ENCODE measurements at regions not wholly inside any gene's neighbourhood (a gene's known extent, or its start where the extent isn't known, plus 50 kb on each side); places are given as distances from the start of the nearest gene placed in this dataset.
"Not testable (repeated sequence)": the region's sequence is repeated elsewhere in the genome, so short reads cannot be mapped to it uniquely, and the experiment has no call there.

DNA sequence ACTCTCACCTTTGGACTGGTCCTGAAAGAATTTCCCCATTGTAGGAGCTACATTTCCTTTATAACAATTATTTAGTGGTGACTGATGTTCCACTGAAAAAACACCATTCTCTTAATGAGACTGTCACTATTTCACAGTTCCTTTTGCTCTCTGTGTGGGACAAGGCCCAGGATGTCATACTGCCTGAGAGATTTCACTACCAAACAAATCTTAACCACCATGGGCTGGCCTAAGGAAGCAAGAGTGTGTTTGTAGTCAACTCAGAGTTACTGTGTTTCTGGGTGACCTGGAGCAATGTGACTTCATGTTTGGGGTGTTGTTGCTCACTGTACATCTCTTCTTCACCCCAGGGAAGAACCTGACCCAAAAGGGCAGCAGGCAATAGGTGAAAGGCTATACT lies 50.1 kb upstream of the ZNF608 start:
- DNase-seq, result no peak

DNA sequence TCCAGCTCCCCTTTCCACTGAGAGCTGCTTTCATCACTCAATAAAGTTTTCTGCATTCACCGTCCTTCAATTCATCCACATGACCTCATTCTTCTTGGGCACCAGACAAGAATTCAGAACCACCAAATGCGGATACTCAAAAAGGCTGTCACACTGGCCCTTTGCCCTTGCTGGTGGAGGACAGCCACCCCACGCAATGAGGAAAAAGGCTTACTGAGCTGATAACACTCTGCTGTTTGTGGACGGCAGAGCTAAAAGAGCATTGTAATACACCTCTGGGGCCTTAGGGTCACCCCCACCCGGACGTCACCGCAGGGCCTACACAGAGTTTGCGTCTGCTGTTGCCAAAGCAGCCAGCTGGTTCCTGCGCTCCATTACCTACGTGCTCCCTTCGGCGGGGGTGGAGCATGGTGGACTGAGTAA lies 51.2 kb upstream of the ZNF608 start:
- no peak for DNase-seq

DNA sequence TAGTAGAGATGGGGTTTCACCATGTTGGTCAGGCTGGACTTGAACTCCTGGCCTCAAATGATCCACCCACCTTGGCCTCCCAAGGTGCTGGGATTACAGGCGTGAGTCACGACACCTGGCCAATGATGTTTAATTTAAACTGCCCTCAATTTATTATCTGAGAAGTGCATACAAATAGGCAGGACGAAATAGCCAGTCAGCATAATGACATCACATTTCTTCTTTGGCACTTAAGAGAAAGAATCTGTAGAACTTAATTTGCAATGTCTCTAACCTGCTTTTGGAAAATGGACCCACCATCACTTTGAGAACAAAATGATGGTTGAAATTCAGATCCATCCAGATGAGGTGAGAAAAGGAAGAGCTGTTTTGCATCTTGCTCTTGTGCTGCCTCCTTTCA lies 52.5 kb upstream of the ZNF608 start:
- no peak for DNase-seq

GRCh38 chr5:124801551-124801950 lies 55.1 kb upstream of the ZNF608 start:
- DNase-seq, result no peak

GRCh38 chr5:124803617-124804323 lies 57.3 kb upstream of the ZNF608 start:
- no peak for DNase-seq

DNA sequence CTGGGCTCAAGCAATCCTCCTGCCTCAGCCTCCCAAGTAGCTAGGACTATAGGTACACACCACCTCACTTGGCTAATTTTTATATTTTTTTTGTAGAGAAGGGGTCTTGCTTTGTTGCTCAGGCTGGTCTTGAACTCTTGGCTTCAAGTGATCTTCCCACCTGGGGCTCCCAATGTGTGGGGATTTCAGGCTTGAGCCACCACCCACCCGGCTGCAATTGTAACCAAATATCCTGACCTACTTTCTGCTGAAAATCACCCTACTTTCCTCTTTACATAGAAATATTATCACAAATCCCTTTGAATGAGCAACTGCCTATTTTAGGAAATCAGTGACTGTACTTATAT lies 59.6 kb upstream of the ZNF608 start:
- no peak for DNase-seq

GRCh38 chr5:124806373-124807077 lies 60.1 kb upstream of the ZNF608 start:
- no peak for DNase-seq

DNA sequence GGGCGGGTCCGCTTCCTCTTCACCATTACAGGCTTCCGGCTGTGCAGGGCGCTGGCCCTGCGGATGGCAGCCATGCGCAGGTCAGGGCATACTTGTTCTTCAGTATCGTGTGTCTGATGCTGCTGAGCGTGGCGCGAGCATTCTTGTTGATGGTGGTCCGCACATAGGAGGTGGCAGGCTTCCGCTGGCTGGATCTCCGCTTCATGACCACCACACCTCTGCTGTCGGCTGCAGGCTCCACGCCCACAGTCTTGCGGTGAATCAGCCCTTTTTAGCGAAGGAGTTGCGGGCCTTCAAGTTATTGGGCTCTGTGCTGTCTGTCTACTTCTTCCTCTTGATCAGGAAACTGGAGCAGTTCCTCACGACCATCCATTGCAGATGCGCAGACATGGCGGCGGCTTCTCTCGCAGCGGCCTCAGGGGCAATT lies 62.4 kb upstream of the ZNF608 start:
- DNase-seq, result no peak

- DNase-seq, result no peak
Observed at GRCh38 chr5:124810396-124811006, 64.1 kb upstream of the ZNF608 start.

DNA sequence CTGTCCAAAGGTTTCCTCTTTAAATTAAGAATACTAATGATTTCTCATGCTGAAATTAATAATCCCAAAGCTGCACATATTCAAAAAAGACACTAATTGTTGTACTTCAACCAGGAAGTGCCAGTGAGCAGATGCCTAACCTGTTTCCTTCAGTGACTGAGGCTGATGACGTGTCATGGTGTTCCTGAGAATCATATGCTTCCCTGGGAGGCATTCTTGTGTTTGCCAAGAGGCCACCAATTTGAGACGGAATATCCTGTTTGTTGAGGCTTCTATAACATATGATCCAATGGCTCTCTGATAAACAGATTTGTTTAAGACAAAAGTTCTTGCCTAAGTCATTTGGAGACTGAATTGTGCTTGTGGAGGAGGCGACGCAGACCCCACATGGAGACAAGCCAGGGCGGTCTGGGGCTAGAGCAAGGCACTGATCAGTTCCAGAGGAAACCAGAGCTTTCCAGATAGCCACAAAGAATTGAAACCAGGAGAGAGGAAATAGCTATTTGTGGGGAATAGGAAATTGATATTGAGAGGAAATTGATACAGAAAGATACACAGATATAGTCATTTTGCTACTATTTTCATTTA lies 66.4 kb upstream of the ZNF608 start:
- no peak for DNase-seq

DNA sequence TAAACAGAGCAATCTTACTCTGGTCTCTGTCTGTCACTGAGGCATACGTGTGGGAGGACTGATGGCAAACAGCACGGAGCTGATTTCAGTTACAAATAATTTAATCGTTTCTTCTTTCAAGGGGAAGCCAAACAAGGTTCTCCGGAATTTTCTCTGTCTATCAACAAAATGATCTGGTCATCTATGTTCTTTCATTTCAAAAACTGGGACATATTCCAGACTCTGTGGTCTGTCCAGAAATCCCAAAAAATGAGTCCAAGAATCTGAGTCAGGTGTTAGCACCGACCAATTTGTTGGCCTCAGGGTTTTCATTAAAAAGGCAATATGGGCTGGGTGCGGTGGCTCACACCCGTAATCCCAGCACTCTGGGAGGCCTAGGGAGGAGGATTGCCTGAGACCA lies 69.9 kb upstream of the ZNF608 start:
- no peak for DNase-seq

DNA sequence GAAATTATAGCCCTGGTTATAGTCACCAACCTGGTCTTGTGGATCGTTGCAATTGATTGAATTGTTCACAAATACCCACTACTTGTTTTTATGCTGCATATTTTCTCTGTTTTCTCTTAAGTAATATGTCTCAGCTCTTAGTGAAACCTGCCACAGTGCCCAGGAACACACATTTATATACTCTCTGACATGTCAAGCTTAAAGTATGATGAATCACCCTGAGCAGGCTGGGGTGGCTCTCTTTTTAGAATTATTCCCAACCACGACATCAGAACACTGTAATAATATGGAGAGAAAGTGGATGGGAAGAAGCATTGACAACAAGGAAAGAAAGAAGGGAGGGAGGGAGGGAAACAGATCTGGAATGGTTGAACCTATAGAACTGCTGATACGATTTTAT lies 72.8 kb upstream of the ZNF608 start:
- DNase-seq, result no peak

GRCh38 chr5:124822647-124823046 lies 76.2 kb upstream of the ZNF608 start:
- no peak for DNase-seq

GRCh38 chr5:124823380-124823779 lies 76.9 kb upstream of the ZNF608 start:
- no peak for DNase-seq

DNA sequence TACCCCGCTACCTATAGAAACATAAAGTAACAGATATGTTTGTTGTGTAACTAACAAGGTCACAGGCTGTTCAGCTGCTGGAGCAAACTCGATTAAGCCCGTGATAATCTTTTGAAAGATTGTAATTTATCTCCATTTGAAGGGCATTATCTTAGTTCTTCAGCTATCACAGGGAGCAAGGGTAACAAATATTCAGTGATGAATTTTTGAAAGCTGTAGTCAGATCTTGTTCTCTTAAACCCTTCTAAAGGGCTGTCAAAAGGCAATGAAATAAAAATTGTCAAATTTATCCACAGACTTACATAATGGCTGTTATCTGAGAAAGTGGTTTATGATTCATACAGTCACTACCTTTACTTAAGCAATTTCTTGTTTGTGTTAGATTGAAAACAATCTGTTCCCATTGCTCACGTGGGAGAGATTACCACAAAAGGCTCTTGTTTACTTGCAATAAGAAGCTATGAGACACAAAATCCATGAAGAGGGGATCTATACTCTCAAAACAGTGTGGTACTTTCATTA lies 78.3 kb upstream of the ZNF608 start:
- DNase-seq, result no peak

- no peak for DNase-seq
Observed at GRCh38 chr5:124825250-124825982, 79.0 kb upstream of the ZNF608 start.

DNA sequence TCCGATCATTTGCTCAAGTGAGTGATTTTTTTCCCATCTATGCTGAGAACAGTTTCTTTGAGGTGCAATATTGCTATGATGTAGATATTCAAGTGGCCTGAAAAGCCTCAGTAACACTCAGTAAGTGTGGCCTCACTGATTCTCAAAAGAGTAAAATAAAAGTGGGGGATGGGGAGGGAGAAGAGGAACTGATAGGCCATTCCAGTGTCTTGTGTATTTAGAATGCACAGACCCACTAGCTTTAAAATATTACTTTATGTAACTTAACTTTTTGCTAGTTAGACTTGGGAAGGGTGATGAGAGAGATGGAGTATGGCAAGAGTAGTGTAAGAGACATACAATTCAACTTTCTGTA lies 79.5 kb upstream of the ZNF608 start:
- DNase-seq, result no peak

DNA sequence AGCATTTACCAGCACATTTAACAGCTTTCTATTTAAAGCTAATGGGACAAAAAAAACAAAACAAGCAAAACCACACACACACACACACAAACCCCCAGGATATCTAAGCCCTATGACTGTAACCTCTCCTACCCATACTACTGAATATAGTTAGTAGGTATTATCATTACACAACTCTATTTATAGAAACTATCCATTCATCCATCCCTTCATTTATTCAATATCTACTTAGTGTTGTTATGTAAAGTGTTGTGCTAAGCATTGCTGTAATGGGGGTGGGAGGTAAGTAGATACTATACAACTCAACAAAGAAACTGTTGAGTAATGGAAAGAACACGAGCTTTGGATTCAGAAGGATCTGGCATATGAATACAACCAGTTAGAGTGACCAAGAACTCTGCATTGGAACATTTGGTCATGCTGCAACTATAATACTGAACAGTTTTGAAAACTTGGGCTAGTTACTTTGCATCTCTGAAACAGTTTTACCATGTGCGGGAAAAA lies 82.3 kb upstream of the ZNF608 start:
- no peak for DNase-seq

- no peak for DNase-seq
Observed at GRCh38 chr5:124831687-124832240, 85.3 kb upstream of the ZNF608 start.

DNA sequence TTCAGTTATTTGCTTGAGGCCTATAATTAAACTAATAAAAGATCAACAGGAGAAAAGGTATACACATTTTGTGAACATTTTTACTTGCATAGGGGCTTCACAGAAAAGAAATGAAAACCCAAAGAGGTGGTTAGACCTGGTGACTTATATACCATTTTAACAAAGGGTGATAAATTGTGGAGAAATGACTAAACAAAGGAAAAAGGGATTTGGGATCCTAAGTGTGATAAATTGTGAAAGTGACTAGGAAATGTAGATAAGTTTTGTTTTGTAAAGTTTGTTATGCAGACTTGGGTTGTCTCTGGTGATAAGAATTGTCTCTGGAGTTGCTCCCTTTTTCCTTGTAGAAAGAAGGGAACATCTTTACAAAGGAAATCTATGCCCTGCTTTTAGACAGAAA lies 86.1 kb upstream of the ZNF608 start:
- DNase-seq, result no peak

DNA sequence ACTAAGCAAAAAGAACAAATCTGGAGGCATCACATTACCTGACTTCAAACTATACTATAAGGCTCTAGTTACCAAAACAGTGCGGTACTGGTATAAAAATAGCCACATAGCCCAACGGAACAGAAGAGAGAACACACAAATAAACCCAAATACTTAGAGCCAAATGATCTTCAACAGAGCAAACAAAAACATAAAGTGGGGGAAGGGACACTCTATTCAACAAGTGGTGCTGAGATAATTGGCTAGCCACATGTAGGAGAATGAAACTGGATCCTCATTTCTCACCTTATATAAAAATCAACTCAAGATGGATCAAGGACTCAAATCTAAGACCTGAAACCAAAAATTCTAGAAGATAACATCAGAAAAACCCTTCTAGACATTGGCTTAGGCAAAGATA lies 89.9 kb upstream of the ZNF608 start:
- not testable (repeated sequence) for DNase-seq

DNA sequence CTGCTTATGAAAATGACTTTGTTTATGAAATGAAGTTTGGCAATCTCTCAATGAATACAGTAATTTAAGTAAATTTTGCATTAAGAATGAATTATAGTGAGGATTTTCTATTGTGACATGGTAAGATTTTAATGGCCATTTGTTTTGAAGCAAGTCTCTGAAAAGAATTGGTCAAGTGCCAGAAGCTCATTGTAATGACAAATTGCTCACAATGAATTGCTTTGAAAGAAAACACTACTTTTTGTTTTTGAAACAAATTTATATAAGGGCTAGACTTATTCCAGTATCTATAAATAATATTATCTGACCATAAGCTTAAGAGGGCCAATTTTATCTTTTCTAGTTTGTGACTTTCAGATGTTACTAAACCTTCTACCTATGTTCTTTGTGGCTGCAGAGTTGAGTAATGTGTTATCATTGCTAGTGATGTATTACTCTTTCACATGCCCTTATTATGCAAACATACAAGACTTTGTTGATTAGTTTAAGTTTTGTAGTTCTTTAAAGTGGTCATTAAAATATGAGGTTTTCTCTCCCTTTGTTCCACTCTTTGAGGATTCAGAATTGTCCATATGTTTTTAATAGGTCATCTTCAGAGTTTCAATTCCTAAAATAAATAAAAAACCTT lies 93.0 kb upstream of the ZNF608 start:
- DNase-seq, result no peak

Data from SW 1271 (cell line).